GM23338 (cell line): ENCODE measurements at regions not wholly inside any gene's neighbourhood (a gene's known extent, or its start where the extent isn't known, plus 50 kb on each side); places are given as distances from the start of the nearest gene placed in this dataset.

ENCODE experiments used
- ATAC-seq: fragments of 200-7000 bp; cut with Tn5 transposase; 3 replicates; pipeline ENCODE4 v1.9.1; 2020
- DNase-seq: peaks from one replicate; pipeline ENCODE4 v3.0.0-alpha.2; 2015; ENCODE audit warnings: low spot score
- H2AFZ ChIP-seq: fragments of 200-600 bp; sonication (generic); 2 replicates; pipeline ENCODE4 v1.8.0; 2016; ENCODE audit warnings: antibody characterized with exemption, mild to moderate bottlenecking, moderate library complexity
- H3F3A ChIP-seq: fragments of 200-600 bp; sonication (generic); replicated peaks from 2 replicates; pipeline ENCODE4 v1.8.0; 2017; ENCODE audit warnings: antibody characterized with exemption, mixed run types, low read depth
- H3K27ac ChIP-seq: fragments of 200-600 bp; sonication (generic); 2 replicates; pipeline ENCODE4 v1.6.1; 2016; ENCODE audit warnings: low read depth
- H3K27me3 ChIP-seq: fragments of 200-600 bp; sonication (generic); 2 replicates; pipeline ENCODE4 v1.8.0; 2016; ENCODE audit warnings: mild to moderate bottlenecking, mixed run types, moderate library complexity; ENCODE audit not compliant: insufficient read depth
- H3K36me3 ChIP-seq: fragments of 200-600 bp; sonication (generic); 2 replicates; pipeline ENCODE4 v1.8.0; 2016; ENCODE audit warnings: mild to moderate bottlenecking; ENCODE audit not compliant: insufficient read depth
- H3K4me1 ChIP-seq: fragments of 200-600 bp; sonication (generic); 2 replicates; pipeline ENCODE4 v1.8.0; 2016; ENCODE audit warnings: mild to moderate bottlenecking, moderate library complexity; ENCODE audit not compliant: insufficient read depth
- H3K4me2 ChIP-seq: fragments of 200-600 bp; sonication (generic); 2 replicates; pipeline ENCODE4 v1.7.1; 2017; ENCODE audit warnings: mixed run types
- H3K4me3 ChIP-seq: fragments of 200-600 bp; sonication (generic); 2 replicates; pipeline ENCODE4 v1.6.1; 2016; ENCODE audit warnings: mixed run types
- H3K79me2 ChIP-seq: fragments of 200-600 bp; sonication (generic); replicated peaks from 2 replicates; pipeline ENCODE4 v1.8.0; 2017; ENCODE audit warnings: mild to moderate bottlenecking; ENCODE audit not compliant: insufficient read depth
- H3K9me2 ChIP-seq: fragments of 200-600 bp; sonication (generic); 2 replicates; pipeline ENCODE4 v1.8.0; 2017; ENCODE audit not compliant: insufficient read depth
- H4K20me1 ChIP-seq: fragments of 200-600 bp; sonication (generic); replicated peaks from 2 replicates; pipeline ENCODE4 v1.8.0; 2017; ENCODE audit warnings: mild to moderate bottlenecking; ENCODE audit not compliant: insufficient read depth
- H3K27ac Mint-ChIP-seq: 2 replicates; pipeline ENCODE4 v1.8.0; 2020; ENCODE audit warnings: inconsistent platforms, mild to moderate bottlenecking, moderate library complexity, mixed read lengths
- H3K27me3 Mint-ChIP-seq: 3 replicates; pipeline ENCODE4 v1.8.0; 2022; ENCODE audit warnings: low read depth, mild to moderate bottlenecking, moderate library complexity, mixed read lengths, inconsistent platforms; ENCODE audit not compliant: insufficient read depth, poor library complexity
- H3K36me3 Mint-ChIP-seq: 3 replicates; pipeline ENCODE4 v1.8.0; 2021; ENCODE audit warnings: low read depth, mild to moderate bottlenecking, inconsistent platforms, moderate library complexity, mixed read lengths
- H3K4me1 Mint-ChIP-seq: 3 replicates; pipeline ENCODE4 v1.8.0; 2020; ENCODE audit warnings: mild to moderate bottlenecking, inconsistent platforms, mixed read lengths
- H3K4me3 Mint-ChIP-seq: 3 replicates; pipeline ENCODE4 v1.8.0; 2021; ENCODE audit warnings: moderate library complexity, mild to moderate bottlenecking, inconsistent platforms, mixed read lengths
- H3K9me3 Mint-ChIP-seq: 3 replicates; pipeline ENCODE4 v1.8.0; 2020; ENCODE audit warnings: moderate library complexity, mild to moderate bottlenecking, inconsistent platforms, mixed read lengths
- EZH2phosphoT487 ChIP-seq: fragments of 200-600 bp; sonication (generic); IDR thresholded peaks from one replicate; pipeline ENCODE4 v1.8.1; 2018; ENCODE audit warnings: antibody characterized with exemption; ENCODE audit not compliant: unreplicated experiment
- JUNB ChIP-seq: IDR thresholded peaks from one replicate; pipeline ENCODE4 v1.6.1; 2016; ENCODE audit warnings: antibody characterized with exemption; ENCODE audit not compliant: unreplicated experiment
- POLR2AphosphoS5 ChIP-seq: IDR thresholded peaks from 2 replicates; pipeline ENCODE4 v1.6.1; 2016; ENCODE audit warnings: antibody characterized with exemption, low read depth
- STAT1 ChIP-seq: IDR thresholded peaks from one replicate; pipeline ENCODE4 v1.6.1; 2016; ENCODE audit warnings: antibody characterized with exemption; ENCODE audit not compliant: unreplicated experiment
- ZNF114 ChIP-seq: fragments of 250-450 bp; sonication (Bioruptor Pico); IDR thresholded peaks from 2 replicates; pipeline ENCODE4 v1.5.0; 2020; ENCODE audit warnings: mild to moderate bottlenecking, moderate library complexity
- ZNF331 ChIP-seq: fragments of 250-450 bp; sonication (Bioruptor Pico); IDR thresholded peaks from 2 replicates; pipeline ENCODE4 v1.5.0; 2020; ENCODE audit warnings: low read depth, mild to moderate bottlenecking, moderate library complexity
- TF ChIP-seq, protein P1 (sequence below), 2 experiments: fragments of 200-600 bp in 1 of 2; sonication (generic) in 1 of 2; conservative IDR thresholded peaks; 2 replicates each; pipeline versions ENCODE4 v1.5.1 to v1.6.1; 2016 to 2017; ENCODE audit warnings: antibody characterized with exemption in 2 of 2, low read depth in 2 of 2, mild to moderate bottlenecking in 2 of 2, moderate library complexity in 1 of 2
- TF ChIP-seq, protein P2 (sequence below): IDR thresholded peaks from one replicate; pipeline ENCODE4 v1.6.1; 2018; ENCODE audit warnings: antibody characterized with exemption; ENCODE audit not compliant: unreplicated experiment
- TF ChIP-seq, protein P3 (sequence below): fragments of 250-450 bp; sonication (Bioruptor Pico); IDR thresholded peaks from 2 replicates; pipeline ENCODE4 v1.5.0; 2020; ENCODE audit warnings: mild to moderate bottlenecking, moderate library complexity
- TF ChIP-seq, protein P4 (sequence below): IDR thresholded peaks from 2 replicates; pipeline ENCODE4 v1.6.1; 2016; ENCODE audit warnings: antibody characterized with exemption

DNA sequence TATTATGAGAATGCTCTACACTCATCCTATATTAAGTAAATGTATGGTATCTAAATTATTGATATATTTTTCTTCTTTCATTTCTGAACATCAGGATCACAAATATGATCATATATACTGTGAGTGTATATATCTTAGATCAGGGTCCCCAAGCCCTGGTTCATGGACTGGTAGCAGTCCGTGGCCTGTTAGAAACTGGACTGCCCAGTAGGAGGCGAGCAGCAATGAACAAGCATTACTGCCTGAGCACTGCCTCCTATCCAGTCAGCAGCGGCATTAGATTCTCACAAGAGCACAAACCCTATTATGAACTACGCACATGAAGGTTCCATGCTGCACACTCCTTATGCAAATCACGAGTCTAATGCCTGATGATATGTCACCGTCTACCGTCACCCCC lies 1247.1 kb upstream of the NXPH2 start:
- Mint-ChIP-seq H3K36me3 (no peaks in the 10 kb centered on the region), H3K27me3 (peaks cover 2% of the 10 kb centered on the region), H3K4me3 (no peak overlapping the region), H3K4me1 (peaks cover 9% of the 10 kb centered on the region), H3K9me3 (no peaks in the 10 kb centered on the region), H3K27ac (no peak overlapping the region)
- Histone ChIP-seq H3K4me3 (no peak overlapping the region), H3K79me2 (no peaks in the 10 kb centered on the region), H2AFZ (no peak overlapping the region), H3K36me3 (no peaks in the 10 kb centered on the region), H3K27me3 (no peaks in the 10 kb centered on the region), H3K4me2 (no peak overlapping the region), H3F3A (no peaks in the 10 kb centered on the region), H3K9me2 (no peaks in the 10 kb centered on the region), H4K20me1 (no peaks in the 10 kb centered on the region), H3K4me1 (peaks cover 8% of the 10 kb centered on the region), H3K27ac (no peak overlapping the region)
- peak; percentile 18 for DNase-seq
- no peak for TF ChIP-seq POLR2AphosphoS5
- TF ChIP-seq, protein P1, sequence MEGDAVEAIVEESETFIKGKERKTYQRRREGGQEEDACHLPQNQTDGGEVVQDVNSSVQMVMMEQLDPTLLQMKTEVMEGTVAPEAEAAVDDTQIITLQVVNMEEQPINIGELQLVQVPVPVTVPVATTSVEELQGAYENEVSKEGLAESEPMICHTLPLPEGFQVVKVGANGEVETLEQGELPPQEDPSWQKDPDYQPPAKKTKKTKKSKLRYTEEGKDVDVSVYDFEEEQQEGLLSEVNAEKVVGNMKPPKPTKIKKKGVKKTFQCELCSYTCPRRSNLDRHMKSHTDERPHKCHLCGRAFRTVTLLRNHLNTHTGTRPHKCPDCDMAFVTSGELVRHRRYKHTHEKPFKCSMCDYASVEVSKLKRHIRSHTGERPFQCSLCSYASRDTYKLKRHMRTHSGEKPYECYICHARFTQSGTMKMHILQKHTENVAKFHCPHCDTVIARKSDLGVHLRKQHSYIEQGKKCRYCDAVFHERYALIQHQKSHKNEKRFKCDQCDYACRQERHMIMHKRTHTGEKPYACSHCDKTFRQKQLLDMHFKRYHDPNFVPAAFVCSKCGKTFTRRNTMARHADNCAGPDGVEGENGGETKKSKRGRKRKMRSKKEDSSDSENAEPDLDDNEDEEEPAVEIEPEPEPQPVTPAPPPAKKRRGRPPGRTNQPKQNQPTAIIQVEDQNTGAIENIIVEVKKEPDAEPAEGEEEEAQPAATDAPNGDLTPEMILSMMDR (conservative IDR thresholded peaks at IDR 0.05; ENCODE audit: low read depth in 2 of 2): peak; percentile 39 to 58
- ATAC-seq: peak; percentile 35; the same call in 2 of the 3 replicates

DNA sequence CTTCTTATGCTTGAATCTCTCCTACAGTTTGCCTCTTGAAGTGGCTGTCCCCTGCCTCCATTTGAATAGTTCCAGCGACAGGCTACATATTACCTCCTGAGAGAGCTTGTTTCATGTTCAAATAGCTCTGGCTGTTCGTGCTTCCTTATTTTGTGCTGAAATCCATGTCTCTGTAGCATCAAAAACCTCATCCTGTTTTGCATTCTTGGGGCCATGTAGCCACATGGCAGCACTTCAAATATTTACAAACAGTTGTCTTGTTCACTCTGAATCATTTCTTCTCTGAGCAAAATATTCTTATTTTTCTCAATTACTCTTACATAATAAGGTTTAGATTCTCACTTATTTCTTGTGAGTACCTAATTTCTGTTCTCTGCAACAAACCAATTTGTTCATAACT lies 1243.1 kb upstream of the NXPH2 start:
- DNase-seq: no peak
- ATAC-seq: no peak
- H3K4me1 Mint-ChIP-seq: peaks cover 9% of the 10 kb centered on the region
- H3K4me3 Mint-ChIP-seq: no peak overlapping the region
- no peaks in the 10 kb centered on the region for H3F3A ChIP-seq
- H4K20me1 ChIP-seq: no peaks in the 10 kb centered on the region
- H3K4me1 ChIP-seq: peaks cover 8% of the 10 kb centered on the region
- H3K27ac ChIP-seq: no peak overlapping the region
- no peaks in the 10 kb centered on the region for H3K27me3 ChIP-seq
- no peaks in the 10 kb centered on the region for H3K9me2 ChIP-seq
- no peaks in the 10 kb centered on the region for H3K36me3 ChIP-seq
- H3K27ac Mint-ChIP-seq: no peak overlapping the region
- no peak overlapping the region for H3K4me3 ChIP-seq
- H2AFZ ChIP-seq: no peak overlapping the region
- no peaks in the 10 kb centered on the region for H3K36me3 Mint-ChIP-seq
- H3K27me3 Mint-ChIP-seq: no peaks in the 10 kb centered on the region
- H3K9me3 Mint-ChIP-seq: no peaks in the 10 kb centered on the region
- no peaks in the 10 kb centered on the region for H3K79me2 ChIP-seq
- no peak overlapping the region for H3K4me2 ChIP-seq
- TF ChIP-seq JUNB (no peak), EZH2phosphoT487 (no peak), POLR2AphosphoS5 (no peak), STAT1 (no peak), ZNF114 (no peak), ZNF331 (CRISPR knock-in tag) (no peak)
- TF ChIP-seq, protein P2, sequence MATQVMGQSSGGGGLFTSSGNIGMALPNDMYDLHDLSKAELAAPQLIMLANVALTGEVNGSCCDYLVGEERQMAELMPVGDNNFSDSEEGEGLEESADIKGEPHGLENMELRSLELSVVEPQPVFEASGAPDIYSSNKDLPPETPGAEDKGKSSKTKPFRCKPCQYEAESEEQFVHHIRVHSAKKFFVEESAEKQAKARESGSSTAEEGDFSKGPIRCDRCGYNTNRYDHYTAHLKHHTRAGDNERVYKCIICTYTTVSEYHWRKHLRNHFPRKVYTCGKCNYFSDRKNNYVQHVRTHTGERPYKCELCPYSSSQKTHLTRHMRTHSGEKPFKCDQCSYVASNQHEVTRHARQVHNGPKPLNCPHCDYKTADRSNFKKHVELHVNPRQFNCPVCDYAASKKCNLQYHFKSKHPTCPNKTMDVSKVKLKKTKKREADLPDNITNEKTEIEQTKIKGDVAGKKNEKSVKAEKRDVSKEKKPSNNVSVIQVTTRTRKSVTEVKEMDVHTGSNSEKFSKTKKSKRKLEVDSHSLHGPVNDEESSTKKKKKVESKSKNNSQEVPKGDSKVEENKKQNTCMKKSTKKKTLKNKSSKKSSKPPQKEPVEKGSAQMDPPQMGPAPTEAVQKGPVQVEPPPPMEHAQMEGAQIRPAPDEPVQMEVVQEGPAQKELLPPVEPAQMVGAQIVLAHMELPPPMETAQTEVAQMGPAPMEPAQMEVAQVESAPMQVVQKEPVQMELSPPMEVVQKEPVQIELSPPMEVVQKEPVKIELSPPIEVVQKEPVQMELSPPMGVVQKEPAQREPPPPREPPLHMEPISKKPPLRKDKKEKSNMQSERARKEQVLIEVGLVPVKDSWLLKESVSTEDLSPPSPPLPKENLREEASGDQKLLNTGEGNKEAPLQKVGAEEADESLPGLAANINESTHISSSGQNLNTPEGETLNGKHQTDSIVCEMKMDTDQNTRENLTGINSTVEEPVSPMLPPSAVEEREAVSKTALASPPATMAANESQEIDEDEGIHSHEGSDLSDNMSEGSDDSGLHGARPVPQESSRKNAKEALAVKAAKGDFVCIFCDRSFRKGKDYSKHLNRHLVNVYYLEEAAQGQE: no peak
- TF ChIP-seq, protein P3, sequence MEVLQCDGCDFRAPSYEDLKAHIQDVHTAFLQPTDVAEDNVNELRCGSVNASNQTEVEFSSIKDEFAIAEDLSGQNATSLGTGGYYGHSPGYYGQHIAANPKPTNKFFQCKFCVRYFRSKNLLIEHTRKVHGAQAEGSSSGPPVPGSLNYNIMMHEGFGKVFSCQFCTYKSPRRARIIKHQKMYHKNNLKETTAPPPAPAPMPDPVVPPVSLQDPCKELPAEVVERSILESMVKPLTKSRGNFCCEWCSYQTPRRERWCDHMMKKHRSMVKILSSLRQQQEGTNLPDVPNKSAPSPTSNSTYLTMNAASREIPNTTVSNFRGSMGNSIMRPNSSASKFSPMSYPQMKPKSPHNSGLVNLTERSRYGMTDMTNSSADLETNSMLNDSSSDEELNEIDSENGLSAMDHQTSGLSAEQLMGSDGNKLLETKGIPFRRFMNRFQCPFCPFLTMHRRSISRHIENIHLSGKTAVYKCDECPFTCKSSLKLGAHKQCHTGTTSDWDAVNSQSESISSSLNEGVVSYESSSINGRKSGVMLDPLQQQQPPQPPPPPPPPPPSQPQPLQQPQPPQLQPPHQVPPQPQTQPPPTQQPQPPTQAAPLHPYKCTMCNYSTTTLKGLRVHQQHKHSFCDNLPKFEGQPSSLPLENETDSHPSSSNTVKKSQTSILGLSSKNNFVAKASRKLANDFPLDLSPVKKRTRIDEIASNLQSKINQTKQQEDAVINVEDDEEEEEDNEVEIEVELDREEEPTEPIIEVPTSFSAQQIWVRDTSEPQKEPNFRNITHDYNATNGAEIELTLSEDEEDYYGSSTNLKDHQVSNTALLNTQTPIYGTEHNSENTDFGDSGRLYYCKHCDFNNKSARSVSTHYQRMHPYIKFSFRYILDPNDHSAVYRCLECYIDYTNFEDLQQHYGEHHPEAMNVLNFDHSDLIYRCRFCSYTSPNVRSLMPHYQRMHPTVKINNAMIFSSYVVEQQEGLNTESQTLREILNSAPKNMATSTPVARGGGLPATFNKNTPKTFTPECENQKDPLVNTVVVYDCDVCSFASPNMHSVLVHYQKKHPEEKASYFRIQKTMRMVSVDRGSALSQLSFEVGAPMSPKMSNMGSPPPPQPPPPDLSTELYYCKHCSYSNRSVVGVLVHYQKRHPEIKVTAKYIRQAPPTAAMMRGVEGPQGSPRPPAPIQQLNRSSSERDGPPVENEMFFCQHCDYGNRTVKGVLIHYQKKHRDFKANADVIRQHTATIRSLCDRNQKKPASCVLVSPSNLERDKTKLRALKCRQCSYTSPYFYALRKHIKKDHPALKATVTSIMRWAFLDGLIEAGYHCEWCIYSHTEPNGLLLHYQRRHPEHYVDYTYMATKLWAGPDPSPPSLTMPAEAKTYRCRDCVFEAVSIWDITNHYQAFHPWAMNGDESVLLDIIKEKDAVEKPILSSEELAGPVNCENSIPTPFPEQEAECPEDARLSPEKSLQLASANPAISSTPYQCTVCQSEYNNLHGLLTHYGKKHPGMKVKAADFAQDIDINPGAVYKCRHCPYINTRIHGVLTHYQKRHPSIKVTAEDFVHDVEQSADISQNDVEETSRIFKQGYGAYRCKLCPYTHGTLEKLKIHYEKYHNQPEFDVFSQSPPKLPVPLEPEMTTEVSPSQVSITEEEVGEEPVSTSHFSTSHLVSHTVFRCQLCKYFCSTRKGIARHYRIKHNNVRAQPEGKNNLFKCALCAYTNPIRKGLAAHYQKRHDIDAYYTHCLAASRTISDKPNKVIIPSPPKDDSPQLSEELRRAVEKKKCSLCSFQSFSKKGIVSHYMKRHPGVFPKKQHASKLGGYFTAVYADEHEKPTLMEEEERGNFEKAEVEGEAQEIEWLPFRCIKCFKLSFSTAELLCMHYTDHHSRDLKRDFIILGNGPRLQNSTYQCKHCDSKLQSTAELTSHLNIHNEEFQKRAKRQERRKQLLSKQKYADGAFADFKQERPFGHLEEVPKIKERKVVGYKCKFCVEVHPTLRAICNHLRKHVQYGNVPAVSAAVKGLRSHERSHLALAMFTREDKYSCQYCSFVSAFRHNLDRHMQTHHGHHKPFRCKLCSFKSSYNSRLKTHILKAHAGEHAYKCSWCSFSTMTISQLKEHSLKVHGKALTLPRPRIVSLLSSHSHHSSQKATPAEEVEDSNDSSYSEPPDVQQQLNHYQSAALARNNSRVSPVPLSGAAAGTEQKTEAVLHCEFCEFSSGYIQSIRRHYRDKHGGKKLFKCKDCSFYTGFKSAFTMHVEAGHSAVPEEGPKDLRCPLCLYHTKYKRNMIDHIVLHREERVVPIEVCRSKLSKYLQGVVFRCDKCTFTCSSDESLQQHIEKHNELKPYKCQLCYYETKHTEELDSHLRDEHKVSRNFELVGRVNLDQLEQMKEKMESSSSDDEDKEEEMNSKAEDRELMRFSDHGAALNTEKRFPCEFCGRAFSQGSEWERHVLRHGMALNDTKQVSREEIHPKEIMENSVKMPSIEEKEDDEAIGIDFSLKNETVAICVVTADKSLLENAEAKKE (CRISPR knock-in tag): no peak
- TF ChIP-seq, protein P4, sequence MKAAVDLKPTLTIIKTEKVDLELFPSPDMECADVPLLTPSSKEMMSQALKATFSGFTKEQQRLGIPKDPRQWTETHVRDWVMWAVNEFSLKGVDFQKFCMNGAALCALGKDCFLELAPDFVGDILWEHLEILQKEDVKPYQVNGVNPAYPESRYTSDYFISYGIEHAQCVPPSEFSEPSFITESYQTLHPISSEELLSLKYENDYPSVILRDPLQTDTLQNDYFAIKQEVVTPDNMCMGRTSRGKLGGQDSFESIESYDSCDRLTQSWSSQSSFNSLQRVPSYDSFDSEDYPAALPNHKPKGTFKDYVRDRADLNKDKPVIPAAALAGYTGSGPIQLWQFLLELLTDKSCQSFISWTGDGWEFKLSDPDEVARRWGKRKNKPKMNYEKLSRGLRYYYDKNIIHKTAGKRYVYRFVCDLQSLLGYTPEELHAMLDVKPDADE: no peak
